Lower leg skin (tissue), 4 donors: ENCODE measurements at regions not wholly inside any gene's neighbourhood (a gene's known extent, or its start where the extent isn't known, plus 50 kb on each side); places are given as distances from the start of the nearest gene placed in this dataset.

Experiments
- DNase-seq, 2 donors: peaks; one replicate each; pipeline ENCODE4 v3.0.0-alpha.2; 2019; ENCODE audit warnings: low spot score in 2 of 2
- H3K4me3 ChIP-seq: fragments of 200-600 bp; sonication (generic); 2 replicates; pipeline ENCODE4 v1.5.1; 2017; ENCODE audit warnings: mild to moderate bottlenecking, low read depth; ENCODE audit not compliant: poor library complexity, severe bottlenecking
- POLR2A ChIP-seq, 2 donors: fragments of 450-650 bp; IDR thresholded peaks; one replicate each; pipeline ENCODE4 v1.6.1; 2016 to 2017; ENCODE audit warnings: antibody characterized with exemption in 2 of 2, mild to moderate bottlenecking in 1 of 2, moderate library complexity in 1 of 2
- WGBS, 2 donors: methylation state at CpG; one replicate each; pipeline ENCODE4 v1.1.5; 2018; 5-methylcytosine and 5-hydroxymethylcytosine counted together
- intact Hi-C: fragments of 100-400 bp; cut with DNase I; formaldehyde crosslinking; loops from one replicate; pipeline ENCODE4 v1.15.0; 2023; ENCODE audit warnings: low total_unique reads
- TF ChIP-seq, protein P1 (sequence below), 3 donors: fragments of 450-650 bp; IDR thresholded peaks; one replicate each; pipeline ENCODE4 v1.5.1; 2016; ENCODE audit warnings: antibody characterized with exemption in 3 of 3, mild to moderate bottlenecking in 3 of 3, moderate library complexity in 2 of 3

GRCh38 chr2:173589604-173590275 is 235.1 kb downstream of the CDCA7 start:
- TF ChIP-seq POLR2A (IDR thresholded peaks at IDR 0.05): no peak
- TF ChIP-seq, protein P1, sequence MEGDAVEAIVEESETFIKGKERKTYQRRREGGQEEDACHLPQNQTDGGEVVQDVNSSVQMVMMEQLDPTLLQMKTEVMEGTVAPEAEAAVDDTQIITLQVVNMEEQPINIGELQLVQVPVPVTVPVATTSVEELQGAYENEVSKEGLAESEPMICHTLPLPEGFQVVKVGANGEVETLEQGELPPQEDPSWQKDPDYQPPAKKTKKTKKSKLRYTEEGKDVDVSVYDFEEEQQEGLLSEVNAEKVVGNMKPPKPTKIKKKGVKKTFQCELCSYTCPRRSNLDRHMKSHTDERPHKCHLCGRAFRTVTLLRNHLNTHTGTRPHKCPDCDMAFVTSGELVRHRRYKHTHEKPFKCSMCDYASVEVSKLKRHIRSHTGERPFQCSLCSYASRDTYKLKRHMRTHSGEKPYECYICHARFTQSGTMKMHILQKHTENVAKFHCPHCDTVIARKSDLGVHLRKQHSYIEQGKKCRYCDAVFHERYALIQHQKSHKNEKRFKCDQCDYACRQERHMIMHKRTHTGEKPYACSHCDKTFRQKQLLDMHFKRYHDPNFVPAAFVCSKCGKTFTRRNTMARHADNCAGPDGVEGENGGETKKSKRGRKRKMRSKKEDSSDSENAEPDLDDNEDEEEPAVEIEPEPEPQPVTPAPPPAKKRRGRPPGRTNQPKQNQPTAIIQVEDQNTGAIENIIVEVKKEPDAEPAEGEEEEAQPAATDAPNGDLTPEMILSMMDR (IDR thresholded peaks at IDR 0.05): no peak
- H3K4me3 ChIP-seq: no peak overlapping the region
- WGBS, 2 donors: 40 to 41% methylated on average over 3 of the region's 3 CpGs
- DNase-seq: no peak
- intact Hi-C loops: no loop called here

GRCh38 chr2:173590276-173590861 is 235.7 kb downstream of the CDCA7 start:
- intact Hi-C loops: no loop called here
- peak in 1 of 2 donors; percentile 75 for DNase-seq
- no peak overlapping the region for H3K4me3 ChIP-seq
- TF ChIP-seq, protein P1 (IDR thresholded peaks at IDR 0.05): no peak
- TF ChIP-seq POLR2A (IDR thresholded peaks at IDR 0.05): no peak
- WGBS, 2 donors: 30 to 31% methylated on average over 6 of the region's 6 CpGs

DNA sequence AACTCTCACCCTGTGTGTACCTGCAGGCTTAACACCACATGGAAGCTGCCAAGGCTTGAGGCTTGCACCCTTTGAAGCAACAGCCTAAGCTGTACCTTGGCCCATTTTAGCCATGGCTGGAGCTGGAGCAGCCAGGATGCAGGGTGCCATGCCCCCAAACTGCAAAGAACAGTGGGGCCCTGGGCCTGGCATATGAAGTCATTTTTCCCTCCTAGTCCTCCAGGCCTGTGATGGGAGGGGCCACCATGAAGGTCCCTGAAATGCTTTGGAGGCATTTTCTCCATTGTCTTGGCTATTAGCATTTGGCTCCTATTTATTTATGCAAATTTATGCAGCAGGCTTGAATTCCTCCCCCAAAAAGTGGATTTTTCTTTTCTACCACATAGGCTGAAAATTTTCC is 238.4 kb downstream of the CDCA7 start:
- DNase-seq: no peak
- intact Hi-C loops: no loop called here
- H3K4me3 ChIP-seq: no peak overlapping the region
- no peak for TF ChIP-seq POLR2A (IDR thresholded peaks at IDR 0.05)
- TF ChIP-seq, protein P1 (IDR thresholded peaks at IDR 0.05): no peak

DNA sequence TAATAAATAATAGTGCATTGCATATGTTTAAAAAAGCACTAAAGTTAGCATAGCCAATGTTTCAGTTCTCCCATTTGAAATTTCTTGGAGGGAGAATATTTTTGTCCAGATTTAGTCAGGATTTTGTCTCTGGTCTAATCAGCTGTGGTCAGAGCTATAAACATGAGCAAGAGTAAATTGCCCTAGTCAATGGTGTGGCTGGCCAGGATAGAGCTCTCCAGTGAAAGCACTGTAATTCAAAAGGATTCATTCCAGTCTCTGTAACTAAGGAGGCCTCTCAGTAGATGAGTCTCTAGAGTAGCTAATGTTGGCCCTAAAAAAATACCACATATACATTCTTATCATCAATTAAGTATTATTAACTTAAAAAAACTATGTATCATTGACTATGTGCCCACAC is 241.6 kb downstream of the CDCA7 start:
- TF ChIP-seq, protein P1 (IDR thresholded peaks at IDR 0.05): no peak
- TF ChIP-seq POLR2A (IDR thresholded peaks at IDR 0.05): no peak
- intact Hi-C loops: no loop called here
- no peak overlapping the region for H3K4me3 ChIP-seq
- no peak for DNase-seq

- TF ChIP-seq, protein P1 (IDR thresholded peaks at IDR 0.05): no peak
- no peak for TF ChIP-seq POLR2A (IDR thresholded peaks at IDR 0.05)
- H3K4me3 ChIP-seq: no peak overlapping the region
- intact Hi-C loops: no loop called here
- DNase-seq: no peak
Measured at GRCh38 chr2:173598525-173598924, 243.9 kb downstream of the CDCA7 start.
